ENCODE measurements at regions not wholly inside any gene's neighbourhood (a gene's known extent, or its start where the extent isn't known, plus 50 kb on each side); places are given as distances from the start of the nearest gene placed in this dataset.

GRCh38 chr13:105436943-105437342, 1098.5 kb downstream of the EFNB2 start:
- TF ChIP-seq EZH2 (IDR thresholded peaks at IDR 0.05; ENCODE audit: borderline replicate concordance) (no peak), CTCF (IDR thresholded peaks at IDR 0.05; ENCODE audit: poor library complexity) (no peak), EZH2phosphoT487 (IDR thresholded peaks at IDR 0.05; ENCODE audit: low read depth, severe bottlenecking, unreplicated experiment) (no peak)

Data from hepatocyte (in vitro differentiated cells).